Astrocyte of the spinal cord (primary cell): ENCODE measurements at regions not wholly inside any gene's neighbourhood (a gene's known extent, or its start where the extent isn't known, plus 50 kb on each side); places are given as distances from the start of the nearest gene placed in this dataset.
"Not testable (repeated sequence)": the region's sequence is repeated elsewhere in the genome, so short reads cannot be mapped to it uniquely, and the experiment has no call there.

ENCODE experiments used
- DNase-seq: peaks from one replicate; pipeline ENCODE4 v3.0.0; 2011; ENCODE audit warnings: low read depth, low spot score
- H3K4me3 ChIP-seq: 2 replicates; pipeline ENCODE4 v1.5.1; 2011; ENCODE audit warnings: low read depth, mild to moderate bottlenecking, low read length, moderate library complexity
- in situ Hi-C: cut with HindIII; loops from 2 replicates; pipeline ENCODE4 v1.10.0; 2017; ENCODE audit warnings: low sequenced_read_pairs

GRCh38 chr2:91536109-91536508 is 2844.6 kb downstream of the RPIA start:
- DNase-seq, in situ Hi-C loops, H3K4me3 ChIP-seq: not testable (repeated sequence)

GRCh38 chr2:91536549-91537263 is 2845.2 kb downstream of the RPIA start:
- in situ Hi-C loops, H3K4me3 ChIP-seq, DNase-seq: not testable (repeated sequence)

- H3K4me3 ChIP-seq, DNase-seq, in situ Hi-C loops: not testable (repeated sequence)
Measured at GRCh38 chr2:91549316-91549715, 2857.8 kb downstream of the RPIA start.

- DNase-seq, in situ Hi-C loops, H3K4me3 ChIP-seq: not testable (repeated sequence)
Measured at GRCh38 chr2:91558234-91558633, 2866.8 kb downstream of the RPIA start.

- H3K4me3 ChIP-seq, DNase-seq, in situ Hi-C loops: not testable (repeated sequence)
Measured at GRCh38 chr2:91559269-91559668, 2867.8 kb downstream of the RPIA start.

- DNase-seq, H3K4me3 ChIP-seq, in situ Hi-C loops: not testable (repeated sequence)
Measured at GRCh38 chr2:91559886-91560614, 2868.6 kb downstream of the RPIA start.

GRCh38 chr2:91562184-91562583 is 2870.7 kb downstream of the RPIA start:
- in situ Hi-C loops, DNase-seq, H3K4me3 ChIP-seq: not testable (repeated sequence)

- in situ Hi-C loops, DNase-seq: not testable (repeated sequence)
Measured at GRCh38 chr2:91564700-91565099, 2873.2 kb downstream of the RPIA start.

GRCh38 chr2:91565689-91566430 is 2874.4 kb downstream of the RPIA start:
- in situ Hi-C loops, DNase-seq, H3K4me3 ChIP-seq: not testable (repeated sequence)

More at GRCh38 chr2:91564700-91565099, 2873.2 kb downstream of the RPIA start:
- not testable (repeated sequence) for H3K4me3 ChIP-seq

GRCh38 chr2:91566611-91567010 is 2875.1 kb downstream of the RPIA start:
- DNase-seq, in situ Hi-C loops: not testable (repeated sequence)

GRCh38 chr2:91567546-91568335 is 2876.3 kb downstream of the RPIA start:
- DNase-seq, in situ Hi-C loops, H3K4me3 ChIP-seq: not testable (repeated sequence)

More at GRCh38 chr2:91566611-91567010, 2875.1 kb downstream of the RPIA start:
- not testable (repeated sequence) for H3K4me3 ChIP-seq

- in situ Hi-C loops, H3K4me3 ChIP-seq, DNase-seq: not testable (repeated sequence)
Measured at GRCh38 chr2:91568391-91569338, 2877.2 kb downstream of the RPIA start.

- H3K4me3 ChIP-seq, DNase-seq, in situ Hi-C loops: not testable (repeated sequence)
Measured at GRCh38 chr2:91571239-91571923, 2879.9 kb downstream of the RPIA start.

- DNase-seq, H3K4me3 ChIP-seq, in situ Hi-C loops: not testable (repeated sequence)
Measured at GRCh38 chr2:91573018-91573417, 2881.5 kb downstream of the RPIA start.

- DNase-seq, in situ Hi-C loops, H3K4me3 ChIP-seq: not testable (repeated sequence)
Measured at GRCh38 chr2:91573755-91574154, 2882.3 kb downstream of the RPIA start.
